ENCODE measurements at regions not wholly inside any gene's neighbourhood (a gene's known extent, or its start where the extent isn't known, plus 50 kb on each side); places are given as distances from the start of the nearest gene placed in this dataset.

- intact Hi-C loops (cut with DNase I) = no loop called here
- no peak overlapping the region for H3K27ac ChIP-seq
- DNase-seq (no peak), ATAC-seq (no peak)
- H3K4me3 ChIP-seq = no peak overlapping the region
- no peaks in the 10 kb centered on the region for H3K27me3 ChIP-seq
- H3K36me3 ChIP-seq = no peaks in the 10 kb centered on the region
- peaks cover 0 to 5% (median 0%) of the 10 kb centered on the region in 9 donors for H3K4me1 ChIP-seq
- 43 to 49% methylated on average over 2 of the region's 2 CpGs for WGBS, 2 donors
- TF ChIP-seq CTCF (IDR thresholded peaks at IDR 0.05) = no peak
- H3K9me3 ChIP-seq = no peaks in the 10 kb centered on the region
These were observed 1266.9 kb upstream of the ADGRL2 start for GRCh38 chr1:80533775-80534334.

- Histone ChIP-seq H3K27me3 (no peaks in the 10 kb centered on the region), H3K4me3 (no peak overlapping the region), H3K4me1 (peaks cover 0 to 5% (median 0%) of the 10 kb centered on the region in 9 donors), H3K36me3 (no peaks in the 10 kb centered on the region), H3K9me3 (no peaks in the 10 kb centered on the region), H3K27ac (no peak overlapping the region)
- no peak for DNase-seq
- TF ChIP-seq CTCF (IDR thresholded peaks at IDR 0.05) = no peak
- intact Hi-C loops (cut with DNase I) = no loop called here
- 63 to 64% methylated on average over 2 of the region's 2 CpGs for WGBS, 2 donors
- no peak for ATAC-seq
These were observed 1267.6 kb upstream of the ADGRL2 start for GRCh38 chr1:80533093-80533492.

- intact Hi-C loops (cut with DNase I) = no loop called here
- no peak for DNase-seq
- H3K9me3 ChIP-seq = no peaks in the 10 kb centered on the region
- no peak overlapping the region for H3K4me3 ChIP-seq
- no peaks in the 10 kb centered on the region for H3K36me3 ChIP-seq
- no peak overlapping the region for H3K27ac ChIP-seq
- no peak for TF ChIP-seq CTCF (IDR thresholded peaks at IDR 0.05)
- WGBS, 2 donors = 55 to 75% methylated on average over 2 of the region's 2 CpGs
- H3K27me3 ChIP-seq = no peaks in the 10 kb centered on the region
- peaks cover 0 to 5% (median 0%) of the 10 kb centered on the region in 9 donors for H3K4me1 ChIP-seq
- ATAC-seq = no peak
These were observed 1269.6 kb upstream of the ADGRL2 start for GRCh38 chr1:80531182-80531581.

GRCh38 chr1:80529546-80529945 lies 1271.2 kb upstream of the ADGRL2 start:
- intact Hi-C loops (cut with DNase I) = no loop called here
- 81 to 87% methylated on average over 2 of the region's 2 CpGs for WGBS, 2 donors

More at GRCh38 chr1:80529546-80529945, 1271.2 kb upstream of the ADGRL2 start:
- no peak for TF ChIP-seq CTCF (IDR thresholded peaks at IDR 0.05)
- Histone ChIP-seq H3K4me3 (no peak overlapping the region), H3K9me3 (no peaks in the 10 kb centered on the region), H3K36me3 (no peaks in the 10 kb centered on the region), H3K27me3 (no peaks in the 10 kb centered on the region), H3K4me1 (peaks cover 0 to 5% (median 0%) of the 10 kb centered on the region in 9 donors), H3K27ac (no peak overlapping the region)
- ATAC-seq (no peak), DNase-seq (no peak)
